GM18907 (cell line): ENCODE measurements at regions not wholly inside any gene's neighbourhood (a gene's known extent, or its start where the extent isn't known, plus 50 kb on each side); places are given as distances from the start of the nearest gene placed in this dataset.
"Not testable (repeated sequence)": the region's sequence is repeated elsewhere in the genome, so short reads cannot be mapped to it uniquely, and the experiment has no call there.

Experiments
- ATAC-seq: cut with Tn5 transposase; IDR thresholded peaks from one replicate; pipeline ENCODE4 v1.9.1; 2021; ENCODE audit warnings: mild to moderate bottlenecking, moderate library complexity; ENCODE audit not compliant: unreplicated experiment

DNA sequence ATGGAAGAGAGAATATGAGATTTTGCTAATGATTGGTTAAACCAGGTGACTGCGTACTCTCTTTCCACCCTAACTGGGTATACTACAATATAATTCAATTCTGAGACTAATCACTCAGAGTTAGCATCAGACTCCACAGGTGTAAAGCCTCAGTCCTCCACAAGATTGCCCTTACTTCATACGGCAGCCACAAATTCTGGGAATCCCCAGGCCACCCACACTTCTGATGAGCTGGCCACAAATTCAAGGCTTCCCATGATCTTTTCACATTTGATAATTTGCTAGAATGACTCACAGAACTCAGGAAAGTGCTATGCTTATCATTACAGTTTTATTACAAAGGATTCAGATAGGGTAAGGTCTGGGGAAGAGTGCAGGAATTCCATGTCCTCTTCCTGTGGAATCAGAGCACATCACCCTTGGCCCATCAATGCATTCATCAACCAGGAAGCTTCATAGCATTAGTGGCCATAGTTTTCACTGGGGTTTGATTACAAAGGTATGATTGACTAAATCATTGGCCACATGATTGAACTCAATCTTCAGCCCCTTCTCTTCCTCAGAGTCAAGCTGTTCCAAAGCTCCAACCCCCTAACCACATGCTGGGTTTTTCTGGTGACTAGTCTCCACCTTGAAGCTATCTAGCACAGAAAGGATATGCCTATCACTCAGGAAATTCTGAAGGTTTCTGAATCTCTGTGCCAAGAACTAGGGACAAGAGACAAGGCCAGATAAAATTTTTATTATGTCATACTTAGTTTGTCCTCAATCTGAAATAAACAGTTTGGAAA lies 131.7 kb downstream of the HHIPL2 start:
- no peak for ATAC-seq

DNA sequence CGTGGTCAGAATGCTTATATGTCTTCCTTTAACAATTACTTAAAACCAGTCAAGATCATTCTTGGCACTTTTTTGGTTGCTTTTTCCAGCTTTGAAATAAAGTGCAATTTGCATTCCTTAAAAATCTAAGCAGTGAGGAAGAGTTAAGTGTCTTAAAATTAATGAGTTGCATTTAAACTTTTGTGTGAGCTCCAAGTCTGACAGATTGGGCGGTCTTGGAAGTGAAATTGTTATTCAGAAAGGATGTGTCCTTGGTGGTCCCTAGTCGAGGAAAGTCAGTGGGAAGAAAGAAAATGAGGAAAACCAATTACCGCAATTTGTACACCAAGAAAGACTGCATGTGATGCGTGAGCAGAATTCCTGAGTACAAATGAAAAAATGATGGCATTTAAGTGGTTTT lies 132.5 kb downstream of the HHIPL2 start:
- ATAC-seq = no peak

- ATAC-seq = no peak
Measured at GRCh38 chr1:222413991-222414549, 133.8 kb downstream of the HHIPL2 start.

DNA sequence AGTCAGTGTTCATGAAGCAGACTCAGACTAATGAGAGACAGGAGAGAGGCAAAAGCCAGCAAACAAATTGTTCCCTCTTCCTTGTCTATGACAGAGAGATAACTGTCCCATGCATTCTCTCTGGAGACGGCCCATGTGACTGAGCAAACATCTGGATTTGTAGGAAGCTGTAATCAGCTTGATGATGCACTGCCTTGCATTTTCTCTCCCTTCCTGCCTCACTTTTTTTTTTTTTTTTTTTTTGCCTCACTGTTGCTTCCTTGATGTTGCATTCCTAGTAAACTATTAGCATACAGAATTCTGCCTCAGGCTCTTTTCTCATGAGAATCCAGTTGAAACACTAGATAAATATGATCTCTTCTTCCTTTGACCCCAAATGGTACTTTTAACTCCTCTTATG lies 134.5 kb downstream of the HHIPL2 start:
- no peak for ATAC-seq

DNA sequence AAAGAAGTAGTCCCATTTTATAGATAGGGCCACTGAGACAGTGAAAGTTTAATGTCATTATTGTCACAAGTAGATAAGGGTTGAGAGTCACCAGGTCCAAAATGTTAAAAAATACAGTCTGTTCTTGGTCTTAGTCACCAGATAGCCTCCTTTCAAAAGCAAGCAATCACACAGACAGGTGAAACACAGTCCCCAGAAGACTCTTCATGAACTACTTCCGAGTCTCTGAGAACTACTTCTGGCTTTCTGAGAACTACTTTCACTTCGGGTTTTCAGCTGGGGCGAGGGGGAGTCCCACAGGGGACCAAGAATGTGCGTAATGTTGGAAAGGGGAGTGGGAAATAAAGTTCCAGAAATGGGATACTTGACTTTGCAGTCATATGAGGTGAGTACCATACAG lies 143.2 kb downstream of the HHIPL2 start:
- ATAC-seq = no peak

DNA sequence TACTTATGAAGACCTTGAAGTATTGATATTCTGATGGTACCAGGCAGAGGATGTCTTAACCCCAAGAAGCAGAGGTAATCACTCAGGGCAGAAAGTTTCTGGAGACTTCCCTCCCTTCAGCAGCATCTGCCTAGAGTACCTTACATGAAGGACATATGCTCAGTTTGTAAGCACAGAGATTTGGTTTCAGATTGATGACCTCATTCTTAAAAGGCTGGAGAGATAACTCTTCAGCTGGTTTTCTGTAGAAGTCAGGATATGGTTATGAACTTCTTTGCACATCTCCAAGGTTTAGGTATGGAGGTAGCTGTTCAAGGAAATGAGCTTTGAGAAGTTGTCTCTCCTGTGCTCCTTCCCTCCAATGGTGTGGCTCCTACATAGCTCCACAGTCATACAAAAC lies 148.7 kb downstream of the HHIPL2 start:
- ATAC-seq = no peak

DNA sequence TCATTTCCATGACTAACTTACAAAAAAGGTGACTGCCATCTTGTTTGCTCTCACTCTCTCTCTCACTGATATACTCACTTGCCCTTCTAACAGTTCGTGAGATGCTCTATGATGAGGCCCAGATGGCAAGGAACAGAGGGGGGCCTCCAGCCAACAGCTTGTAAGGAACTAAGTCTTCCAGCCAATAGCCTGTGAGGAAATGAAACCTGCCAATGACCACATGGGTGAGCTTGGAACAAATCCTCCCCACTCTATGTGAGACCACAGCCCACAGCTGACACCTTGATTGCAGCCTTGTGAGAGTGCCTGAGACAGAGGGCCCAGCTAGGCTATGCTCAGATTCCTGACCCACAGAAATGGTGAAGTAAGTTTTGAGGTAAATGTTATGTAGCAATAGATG lies 153.7 kb downstream of the HHIPL2 start:
- no peak for ATAC-seq

GRCh38 chr1:222392556-222392955 lies 155.3 kb downstream of the HHIPL2 start:
- ATAC-seq = no peak

DNA sequence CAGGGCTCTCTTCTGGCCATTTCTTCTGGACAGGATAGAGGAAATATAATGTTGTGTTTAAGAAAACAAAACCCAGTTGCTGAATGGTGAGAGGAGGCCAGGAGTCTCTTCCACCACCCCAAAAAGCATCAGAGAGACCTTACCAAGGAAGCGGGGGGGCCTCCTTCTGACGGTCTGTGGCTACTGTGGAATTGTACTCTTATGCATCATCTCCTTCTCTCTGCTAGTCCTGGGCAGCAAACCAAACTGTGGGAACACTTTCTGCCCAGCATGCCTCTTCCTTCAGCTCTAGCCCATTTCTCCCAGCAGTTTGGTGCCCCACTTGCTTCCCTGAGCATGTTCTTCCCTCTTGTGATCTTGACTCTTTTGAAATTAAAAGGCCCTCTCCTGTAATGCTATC lies 157.7 kb downstream of the HHIPL2 start:
- no peak for ATAC-seq

DNA sequence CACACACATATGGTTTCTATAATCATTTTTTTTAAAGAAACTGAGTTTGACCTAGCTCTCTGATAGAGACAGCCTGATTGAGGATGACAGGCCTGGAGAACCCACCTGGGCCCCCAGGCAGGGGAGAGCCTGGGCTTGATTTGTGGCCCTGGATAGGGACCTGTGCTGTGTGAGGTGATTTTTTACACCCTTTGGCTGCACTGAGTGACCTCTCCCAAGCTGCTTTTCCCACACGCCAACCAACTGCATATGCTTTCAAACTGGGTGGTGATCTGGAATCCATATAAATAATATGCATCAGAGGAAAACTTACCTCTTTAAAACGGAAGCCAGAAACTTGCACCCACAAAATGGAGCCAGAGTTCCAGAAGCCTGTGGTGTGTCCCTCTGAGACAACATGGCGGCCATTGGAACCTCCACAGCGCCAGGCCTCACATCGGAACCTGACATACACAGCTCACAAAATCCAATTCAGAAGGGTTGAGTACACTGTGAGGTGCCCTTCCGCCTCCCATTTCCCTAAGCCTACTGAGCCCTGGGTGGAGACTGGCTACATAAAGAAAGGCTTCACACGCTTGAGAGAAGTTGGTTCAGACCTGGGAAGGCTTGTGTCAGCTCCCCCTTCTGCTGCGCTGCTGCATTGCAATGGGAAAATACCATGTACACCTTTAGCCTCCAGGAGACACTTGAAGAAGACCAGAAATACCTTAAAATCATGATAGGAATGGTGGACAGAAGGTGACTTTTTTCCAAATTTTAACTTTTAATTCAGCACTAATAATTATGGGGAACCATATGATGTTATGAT lies 160.7 kb downstream of the HHIPL2 start:
- ATAC-seq = no peak

DNA sequence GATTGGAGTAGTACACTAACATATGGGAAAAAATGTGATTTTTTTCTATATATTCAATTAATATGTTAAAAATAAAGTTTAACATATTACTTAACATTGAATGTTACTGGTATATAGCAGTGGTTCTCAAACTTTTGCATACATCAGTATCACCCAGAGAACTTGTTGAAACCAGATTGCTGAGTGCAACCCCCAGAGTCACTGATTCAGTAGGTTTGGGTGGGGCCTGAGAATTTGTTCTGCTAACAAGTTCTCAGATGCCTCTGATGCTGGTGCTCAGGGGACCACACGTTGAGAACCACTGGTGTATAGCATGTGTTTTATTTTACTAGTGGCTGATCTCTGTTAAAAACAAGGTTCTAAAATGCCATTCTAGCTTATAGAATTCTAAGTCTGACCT lies 161.9 kb downstream of the HHIPL2 start:
- no peak for ATAC-seq

DNA sequence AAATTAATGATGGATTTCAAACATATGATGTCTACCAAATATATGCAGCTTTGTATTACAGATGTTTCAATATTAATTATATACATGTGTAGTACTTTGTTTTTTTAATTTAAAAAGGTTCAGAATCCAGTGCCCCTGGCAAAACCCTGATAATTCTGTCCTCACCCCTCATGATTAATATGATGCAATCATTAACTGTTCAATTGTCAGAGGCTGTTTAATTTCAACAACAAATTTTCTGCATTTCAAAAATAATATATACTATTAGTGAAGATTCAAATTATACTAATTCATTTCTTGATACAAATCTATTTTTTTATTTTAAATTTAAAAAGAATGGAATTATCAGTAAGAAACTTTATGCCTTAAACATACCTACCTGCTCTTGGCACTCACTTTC lies 162.6 kb downstream of the HHIPL2 start:
- ATAC-seq = no peak

DNA sequence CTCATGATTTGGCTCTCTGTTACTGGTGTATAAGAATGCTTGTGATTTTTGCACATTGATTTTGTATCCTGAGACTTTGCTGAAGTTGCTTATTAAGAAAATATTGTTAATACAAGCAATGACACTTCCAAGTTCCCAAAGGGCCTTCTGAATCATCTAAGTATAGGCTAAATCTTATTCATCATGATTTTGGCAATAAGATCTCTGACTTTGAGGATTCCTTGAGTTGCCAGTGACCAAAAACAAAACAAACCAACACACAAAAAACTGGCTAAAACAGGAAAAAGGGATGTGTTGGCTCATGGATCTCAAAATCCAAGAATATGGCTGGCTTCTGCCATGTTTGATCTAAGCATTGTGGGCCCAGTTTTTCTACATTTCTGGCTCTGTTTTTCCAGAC lies 163.4 kb downstream of the HHIPL2 start:
- no peak for ATAC-seq

- no peak for ATAC-seq
Measured at GRCh38 chr1:222382171-222382570, 165.7 kb downstream of the HHIPL2 start.

GRCh38 chr1:222377428-222378088 lies 170.3 kb downstream of the HHIPL2 start:
- ATAC-seq = no peak

DNA sequence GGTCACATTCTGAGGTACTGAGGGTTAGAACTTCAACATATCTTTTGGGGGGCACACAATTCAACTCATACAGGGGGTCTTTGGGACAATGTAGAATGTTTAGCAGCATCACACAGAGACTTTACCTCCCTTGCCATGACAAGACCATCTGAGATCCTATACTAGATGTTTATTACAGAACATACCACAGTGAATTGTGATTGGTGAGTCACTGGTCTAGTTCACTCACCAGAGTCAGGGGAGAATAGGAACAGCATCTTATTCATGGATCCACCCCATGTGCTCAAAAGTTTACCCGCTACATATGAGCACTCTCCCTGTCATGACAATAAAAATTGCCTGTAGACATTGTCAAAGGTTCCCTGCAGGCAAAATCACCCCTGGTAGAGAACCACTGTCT lies 171.1 kb downstream of the HHIPL2 start:
- not testable (repeated sequence) for ATAC-seq

- ATAC-seq = no peak
Measured at GRCh38 chr1:222375701-222376100, 172.2 kb downstream of the HHIPL2 start.

- ATAC-seq = no peak
Measured at GRCh38 chr1:222373831-222374602, 173.9 kb downstream of the HHIPL2 start.

DNA sequence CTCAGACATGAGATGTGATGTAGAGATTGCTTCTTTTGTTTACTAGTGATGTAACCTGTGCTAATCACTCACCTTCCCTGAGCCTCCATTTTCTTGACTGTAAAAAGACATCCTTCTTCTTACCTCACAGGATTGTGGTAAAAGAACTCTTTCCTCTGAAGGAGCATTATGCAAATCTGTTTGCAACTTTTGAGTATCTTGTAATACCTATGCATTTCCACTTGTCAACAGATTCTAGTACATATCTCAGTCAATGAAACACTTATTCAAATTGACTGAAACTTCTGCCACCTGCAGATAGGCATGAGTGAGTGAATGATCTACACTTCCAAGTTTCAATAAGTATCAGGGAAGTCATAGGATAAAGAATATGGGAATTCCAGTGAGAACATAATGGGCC lies 174.7 kb downstream of the HHIPL2 start:
- ATAC-seq = peak; percentile 78

GRCh38 chr1:222372221-222372620 lies 175.7 kb downstream of the HHIPL2 start:
- no peak for ATAC-seq
